GM12878 (cell line): ENCODE measurements at regions not wholly inside any gene's neighbourhood (a gene's known extent, or its start where the extent isn't known, plus 50 kb on each side); places are given as distances from the start of the nearest gene placed in this dataset.

Experiments used
- ATAC-seq: fragments of 200-7000 bp; cut with Tn5 transposase; 3 replicates; pipeline ENCODE4 v1.9.1; 2020; ENCODE audit warnings: mild to moderate bottlenecking, moderate library complexity
- BruUV-seq: library from RNA; stranded (reverse); fragments of 400-500 nt; replicated peaks from 2 replicates; lab custom pipeline; 2021; lab: Mats Ljungman, UMichigan
- CTCF ChIA-PET: fragments of 300-600 bp; sonication (Branson Sonifier 250); formaldehyde crosslinking; extraction: SDS; loops from one replicate; lab custom pipeline; 2021; ENCODE audit warnings: inconsistent platforms; lab: Yijun Ruan, JAX
- POLR2A ChIA-PET: fragments of 350-600 bp; formaldehyde crosslinking; extraction: SDS; loops from one replicate; lab custom pipeline; 2021; ENCODE audit warnings: inconsistent platforms; lab: Charles Lee
- RAD21 ChIA-PET: fragments of 300-600 bp; sonication (Branson Sonifier 250); formaldehyde crosslinking; loops from one replicate; lab custom pipeline; 2023; ENCODE audit warnings: antibody characterized with exemption; ENCODE audit not compliant: unreplicated experiment; lab: Charles Lee
- SMC1A ChIA-PET: fragments of 300-600 bp; sonication (Branson Sonifier 250); formaldehyde crosslinking; loops from one replicate; lab custom pipeline; 2023; ENCODE audit not compliant: unreplicated experiment, uncharacterized antibody; lab: Charles Lee
- DNase-seq: peaks from one replicate; pipeline ENCODE4 v3.0.0-alpha.2; 2011; ENCODE audit warnings: low read depth, low spot score
- FAIRE-seq: peaks from 3 replicates; lab custom pipeline; 2011; peaks lifted over from hg19 to GRCh38; lab: Jason Lieb, UNC
- H2AFZ ChIP-seq: 2 replicates; pipeline ENCODE4 v1.6.0; 2011; ENCODE audit warnings: low read depth, low read length, control low read depth; ENCODE audit not compliant: control insufficient read depth
- H3K27ac ChIP-seq: 2 replicates; pipeline ENCODE4 v1.5.1; 2011; ENCODE audit warnings: control low read depth; ENCODE audit not compliant: control insufficient read depth, insufficient read depth
- H3K27me3 ChIP-seq, 2 experiments: replicated peaks in 1 of 2; 2 replicates each; pipeline versions ENCODE4 v1.6.0 to v1.6.1; 2011; ENCODE audit warnings: low read length in 1 of 2; ENCODE audit not compliant: control insufficient read depth in 2 of 2, insufficient read depth in 2 of 2
- H3K36me3 ChIP-seq, 2 experiments: 2 replicates each; pipeline ENCODE4 v1.5.1; 2011; ENCODE audit warnings: low read length in 1 of 2; ENCODE audit not compliant: control insufficient read depth in 2 of 2, insufficient read depth in 2 of 2
- H3K4me1 ChIP-seq: 2 replicates; pipeline ENCODE4 v1.6.1; 2011; ENCODE audit warnings: mild to moderate bottlenecking, low read length, moderate library complexity, mixed read lengths; ENCODE audit not compliant: control insufficient read depth, insufficient read depth
- H3K4me2 ChIP-seq: 2 replicates; pipeline ENCODE4 v1.6.0; 2011; ENCODE audit warnings: control low read depth; ENCODE audit not compliant: control insufficient read depth, insufficient read depth
- H3K4me3 ChIP-seq: fragments of 200-600 bp; sonication (generic); 2 replicates; pipeline ENCODE4 v1.5.1; 2016
- H3K79me2 ChIP-seq: 2 replicates; pipeline ENCODE4 v1.6.0; 2011; ENCODE audit warnings: low read length; ENCODE audit not compliant: control insufficient read depth, insufficient read depth
- H3K9ac ChIP-seq: 2 replicates; pipeline ENCODE4 v1.8.0; 2011; ENCODE audit warnings: low read length, control low read depth, mixed read lengths; ENCODE audit not compliant: control insufficient read depth, insufficient read depth
- H3K9me3 ChIP-seq: replicated peaks from 3 replicates; pipeline ENCODE4 v1.5.1; 2011; ENCODE audit warnings: mild to moderate bottlenecking, low read length; ENCODE audit not compliant: control insufficient read depth, insufficient read depth
- H4K20me1 ChIP-seq: 2 replicates; pipeline ENCODE4 v1.6.0; 2011; ENCODE audit not compliant: control insufficient read depth, insufficient read depth
- CEBPZ ChIP-seq: fragments of 150-350 bp; IDR thresholded peaks from 2 replicates; pipeline ENCODE4 v1.6.1; 2016; ENCODE audit warnings: low read depth, low read length
- GABPA ChIP-seq: IDR thresholded peaks from 2 replicates; pipeline ENCODE4 v1.6.1; 2014; ENCODE audit warnings: antibody characterized with exemption, low read depth, mild to moderate bottlenecking, inconsistent platforms
- IRF5 ChIP-seq: fragments of 450-650 bp; IDR thresholded peaks from 2 replicates; pipeline ENCODE4 v1.6.1; 2017; ENCODE audit warnings: borderline replicate concordance
- RBBP5 ChIP-seq: fragments of 200-600 bp; sonication (generic); conservative IDR thresholded peaks from 2 replicates; pipeline ENCODE4 v1.6.1; 2016
- RFX5 ChIP-seq: IDR thresholded peaks from 2 replicates; pipeline ENCODE4 v1.6.1; 2011; ENCODE audit warnings: low read depth, low read length, improper control_type of control experiment
- SIX5 ChIP-seq: IDR thresholded peaks from 2 replicates; pipeline ENCODE4 v1.6.1; 2011; ENCODE audit warnings: mild to moderate bottlenecking, low read depth, low read length, moderate library complexity; ENCODE audit not compliant: severe bottlenecking
- SMC3 ChIP-seq: IDR thresholded peaks from 2 replicates; pipeline ENCODE4 v1.6.1; 2011; ENCODE audit warnings: low read length, improper control_type of control experiment, borderline replicate concordance
- STAT3 ChIP-seq: IDR thresholded peaks from 2 replicates; pipeline ENCODE4 v1.6.1; 2011; ENCODE audit warnings: low read depth, low read length, improper control_type of control experiment
- SUZ12 ChIP-seq: fragments of 200-600 bp; sonication (generic); IDR thresholded peaks from one replicate; pipeline ENCODE4 v1.6.1; 2018; ENCODE audit warnings: antibody characterized with exemption, mild to moderate bottlenecking; ENCODE audit not compliant: unreplicated experiment
- TCF3 ChIP-seq: IDR thresholded peaks from 2 replicates; pipeline ENCODE4 v1.6.1; 2012; ENCODE audit warnings: low read depth, mild to moderate bottlenecking, low read length, borderline replicate concordance; ENCODE audit not compliant: insufficient read depth
- WRNIP1 ChIP-seq: IDR thresholded peaks from 2 replicates; pipeline ENCODE4 v1.6.1; 2011; ENCODE audit warnings: low read depth, low read length, improper control_type of control experiment, borderline replicate concordance
- ZNF622 ChIP-seq: fragments of 450-650 bp; IDR thresholded peaks from 2 replicates; pipeline ENCODE4 v1.6.1; 2017; ENCODE audit warnings: mild to moderate bottlenecking, inconsistent platforms
- WGBS: methylation state at CpG from one replicate; pipeline ENCODE4 v1.1.6; 2016; ENCODE audit warnings: low lambda C conversion rate; ENCODE audit not compliant: insufficient replicate concordance, insufficient coverage; ENCODE audit errors: missing lambda C conversion rate; 5-methylcytosine and 5-hydroxymethylcytosine counted together
- in situ Hi-C: fragments of 300-500 bp; cut with MboI; formaldehyde crosslinking; loops from 9 replicates; pipeline ENCODE4 v1.14.3; 2018; ENCODE audit warnings: mixed read lengths
- intact Hi-C: fragments of 100-400 bp; cut with micrococcal nuclease; formaldehyde crosslinking; loops from one replicate; pipeline ENCODE4 v1.14.2; 2022; ENCODE audit not compliant: unreplicated experiment

- FAIRE-seq (no peak), DNase-seq (no peak), ATAC-seq (peak; percentile 64)
- H3K9me3 ChIP-seq = no peaks in the 10 kb centered on the region
- H2AFZ ChIP-seq = no peak overlapping the region
- CTCF ChIA-PET = no interaction called here
- H3K4me2 ChIP-seq = no peak overlapping the region
- no peaks in the 10 kb centered on the region for H3K79me2 ChIP-seq
- RAD21 ChIA-PET = no interaction called here
- POLR2A ChIA-PET = no interaction called here
- SMC1A ChIA-PET = no interaction called here
- no TSS peak for BruUV-seq
- H3K4me3 ChIP-seq = no peak overlapping the region
- in situ Hi-C loops = no loop called here
- no peak overlapping the region for H3K27ac ChIP-seq
- WGBS = 18% methylated on average over 6 of the region's 6 CpGs
- H3K36me3 ChIP-seq = no peaks in the 10 kb centered on the region
- TF ChIP-seq RFX5 (peak; percentile 76), STAT3 (no peak)
- TF ChIP-seq, all 136 proteins: peak for 1
- no peaks in the 10 kb centered on the region for H4K20me1 ChIP-seq
- no peak overlapping the region for H3K9ac ChIP-seq
- H3K4me1 ChIP-seq = no peaks in the 10 kb centered on the region
- intact Hi-C loops = no loop called here
- H3K27me3 ChIP-seq = no peaks in the 10 kb centered on the region
Measured at GRCh38 chr21:24290151-24290833, 1317.0 kb downstream of the MRPL39 start.

GRCh38 chr21:24289539-24289938 lies 1317.7 kb downstream of the MRPL39 start:
- no peaks in the 10 kb centered on the region for H3K79me2 ChIP-seq
- in situ Hi-C loops (no loop called here), intact Hi-C loops (no loop called here)
- H3K36me3 ChIP-seq = no peaks in the 10 kb centered on the region
- no peak overlapping the region for H3K4me3 ChIP-seq
- WGBS = 0% methylated on average over 1 of the region's 1 CpG
- DNase-seq = no peak
- POLR2A ChIA-PET = no interaction called here
- no peaks in the 10 kb centered on the region for H3K27me3 ChIP-seq
- H3K4me1 ChIP-seq = no peaks in the 10 kb centered on the region
- no peak for FAIRE-seq
- H3K9ac ChIP-seq = no peak overlapping the region
- BruUV-seq = no TSS peak
- H3K9me3 ChIP-seq = no peaks in the 10 kb centered on the region
- H3K4me2 ChIP-seq = no peak overlapping the region
- RAD21 ChIA-PET = no interaction called here
- CTCF ChIA-PET = no interaction called here
- H2AFZ ChIP-seq = no peak overlapping the region
- H3K27ac ChIP-seq = no peak overlapping the region
- no peak for ATAC-seq
- SMC1A ChIA-PET = no interaction called here
- no peaks in the 10 kb centered on the region for H4K20me1 ChIP-seq
- TF ChIP-seq IRF5 = no peak
- no peak for TF ChIP-seq SMC3
- no peak for TF ChIP-seq CEBPZ
- TF ChIP-seq ZNF622 = no peak
- no peak for TF ChIP-seq RBBP5
- no peak for TF ChIP-seq TCF3
- TF ChIP-seq SIX5 = no peak
- TF ChIP-seq SUZ12 = no peak
- TF ChIP-seq GABPA = no peak
- no peak for TF ChIP-seq WRNIP1
